Retinal pigment epithelial cell (primary cell): ENCODE measurements at regions not wholly inside any gene's neighbourhood (a gene's known extent, or its start where the extent isn't known, plus 50 kb on each side); places are given as distances from the start of the nearest gene placed in this dataset.

Source experiments
- DNase-seq: peaks from one replicate; pipeline ENCODE4 v3.0.0-alpha.2; 2010; ENCODE audit warnings: low read depth
- H3K4me3 ChIP-seq: 2 replicates; pipeline ENCODE4 v1.5.1; 2011; ENCODE audit warnings: mild to moderate bottlenecking, low read length, control low read depth, moderate library complexity
- TF ChIP-seq, protein P1 (sequence below): conservative IDR thresholded peaks from 2 replicates; pipeline ENCODE4 v1.5.1; 2011; ENCODE audit warnings: low read depth, low read length, control low read depth, inconsistent platforms

- no peak for DNase-seq
- TF ChIP-seq, protein P1, sequence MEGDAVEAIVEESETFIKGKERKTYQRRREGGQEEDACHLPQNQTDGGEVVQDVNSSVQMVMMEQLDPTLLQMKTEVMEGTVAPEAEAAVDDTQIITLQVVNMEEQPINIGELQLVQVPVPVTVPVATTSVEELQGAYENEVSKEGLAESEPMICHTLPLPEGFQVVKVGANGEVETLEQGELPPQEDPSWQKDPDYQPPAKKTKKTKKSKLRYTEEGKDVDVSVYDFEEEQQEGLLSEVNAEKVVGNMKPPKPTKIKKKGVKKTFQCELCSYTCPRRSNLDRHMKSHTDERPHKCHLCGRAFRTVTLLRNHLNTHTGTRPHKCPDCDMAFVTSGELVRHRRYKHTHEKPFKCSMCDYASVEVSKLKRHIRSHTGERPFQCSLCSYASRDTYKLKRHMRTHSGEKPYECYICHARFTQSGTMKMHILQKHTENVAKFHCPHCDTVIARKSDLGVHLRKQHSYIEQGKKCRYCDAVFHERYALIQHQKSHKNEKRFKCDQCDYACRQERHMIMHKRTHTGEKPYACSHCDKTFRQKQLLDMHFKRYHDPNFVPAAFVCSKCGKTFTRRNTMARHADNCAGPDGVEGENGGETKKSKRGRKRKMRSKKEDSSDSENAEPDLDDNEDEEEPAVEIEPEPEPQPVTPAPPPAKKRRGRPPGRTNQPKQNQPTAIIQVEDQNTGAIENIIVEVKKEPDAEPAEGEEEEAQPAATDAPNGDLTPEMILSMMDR: no peak
- no peak overlapping the region for H3K4me3 ChIP-seq
These were observed 577.8 kb downstream of the JRKL start for GRCh38 chr11:96967616-96968015.

DNA sequence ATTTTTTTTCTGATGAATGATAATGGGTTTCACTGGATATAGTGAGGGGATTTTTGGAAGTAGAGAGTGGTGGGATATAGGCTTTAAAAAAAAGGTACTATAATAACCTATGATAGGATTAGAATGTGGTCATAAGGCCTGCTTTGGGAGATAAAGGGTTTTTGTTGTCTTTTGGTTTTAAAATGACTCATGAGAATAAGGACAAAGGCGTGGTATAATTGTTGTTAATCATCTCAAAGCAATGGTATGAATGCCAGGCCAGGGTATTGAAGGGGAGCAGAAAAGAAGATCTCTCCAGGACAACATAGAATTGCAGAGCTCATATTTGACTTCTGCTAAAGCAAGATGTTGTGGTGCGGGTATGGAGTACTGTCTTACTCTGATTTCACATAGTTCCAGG, 579.4 kb downstream of the JRKL start:
- no peak for DNase-seq
- no peak overlapping the region for H3K4me3 ChIP-seq
- TF ChIP-seq, protein P1: no peak

DNA sequence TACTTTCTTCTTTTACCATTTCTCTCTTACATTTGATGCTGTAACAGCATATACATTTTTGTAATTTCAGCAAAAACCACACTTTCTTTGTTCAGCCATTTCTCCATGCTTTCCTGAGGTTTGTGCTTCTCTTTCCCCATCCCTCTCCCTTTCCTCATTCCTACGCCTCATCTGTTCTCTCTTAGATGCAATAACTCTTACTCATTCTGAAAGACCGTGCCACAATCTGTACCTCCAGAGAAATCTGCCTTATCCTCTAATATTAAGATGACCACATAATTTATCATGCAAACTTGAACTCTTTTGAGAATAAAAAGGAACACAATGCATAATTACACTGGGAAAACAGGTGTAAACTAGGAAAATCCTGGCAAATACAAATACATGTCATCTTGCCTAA, 588.9 kb downstream of the JRKL start:
- H3K4me3 ChIP-seq: no peak overlapping the region
- DNase-seq: no peak
- TF ChIP-seq, protein P1: no peak

GRCh38 chr11:96986516-96986915, 596.7 kb downstream of the JRKL start:
- DNase-seq: no peak
- TF ChIP-seq, protein P1: no peak

DNA sequence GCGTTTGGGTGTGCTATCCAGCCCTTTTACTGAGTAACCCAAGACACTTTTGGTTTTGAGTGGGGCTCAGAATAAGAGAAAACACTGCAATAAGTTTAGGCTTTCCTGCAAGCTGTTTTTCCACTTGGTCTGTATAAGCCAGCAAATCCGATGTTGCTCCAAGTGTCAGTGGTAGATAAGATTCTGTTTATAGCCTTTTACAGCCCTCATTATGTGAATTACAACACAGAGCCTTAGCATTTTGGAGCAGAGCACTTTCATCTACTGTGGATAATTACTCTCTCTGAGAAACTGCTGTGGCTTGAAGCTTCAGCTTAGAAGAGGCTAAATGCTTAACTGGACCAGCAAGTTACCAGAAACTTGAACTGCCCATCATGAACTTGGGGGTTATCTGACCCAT, 601.1 kb downstream of the JRKL start:
- no peak overlapping the region for H3K4me3 ChIP-seq
- DNase-seq: no peak
- TF ChIP-seq, protein P1: no peak

More at GRCh38 chr11:96986516-96986915, 596.7 kb downstream of the JRKL start:
- no peak overlapping the region for H3K4me3 ChIP-seq

- TF ChIP-seq, protein P1: no peak
- H3K4me3 ChIP-seq: no peak overlapping the region
- no peak for DNase-seq
These were observed 610.7 kb downstream of the JRKL start for GRCh38 chr11:97000481-97000880.

DNA sequence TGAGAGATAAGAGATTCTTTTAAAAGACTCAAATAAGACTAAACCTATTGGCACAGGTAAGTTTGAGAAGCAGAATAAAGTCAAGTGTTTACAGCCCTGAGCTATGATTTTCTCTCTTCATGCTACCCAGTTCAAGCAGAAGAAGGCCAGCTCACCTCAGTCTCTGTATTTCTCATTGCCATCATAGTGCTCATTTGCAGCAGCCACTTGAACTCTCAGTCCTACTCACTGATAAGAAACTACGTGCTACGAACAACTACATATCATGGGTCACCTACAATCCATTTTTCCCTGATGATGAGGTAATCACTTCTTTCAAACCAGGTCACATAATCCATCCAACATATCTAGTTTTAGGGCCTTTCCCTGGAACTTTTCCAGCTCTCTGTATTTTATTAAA, 617.5 kb downstream of the JRKL start:
- no peak for DNase-seq
- no peak overlapping the region for H3K4me3 ChIP-seq
- TF ChIP-seq, protein P1: no peak
